Neural cell (in vitro differentiated cells): ENCODE measurements at regions not wholly inside any gene's neighbourhood (a gene's known extent, or its start where the extent isn't known, plus 50 kb on each side); places are given as distances from the start of the nearest gene placed in this dataset.

Source experiments
- CTCF ChIP-seq: fragments of 450-650 bp; IDR thresholded peaks from 2 replicates; pipeline ENCODE4 v1.5.1; 2014; ENCODE audit warnings: antibody characterized with exemption, mild to moderate bottlenecking, moderate library complexity; ENCODE audit not compliant: poor library complexity, severe bottlenecking
- EP300 ChIP-seq: fragments of 450-650 bp; conservative IDR thresholded peaks from 2 replicates; pipeline ENCODE4 v1.6.1; 2014; ENCODE audit warnings: antibody characterized with exemption, mild to moderate bottlenecking, moderate library complexity; ENCODE audit not compliant: poor library complexity, severe bottlenecking
- EZH2 ChIP-seq: fragments of 200-600, 300-800 bp; shearing (Covaris generic), sonication (generic); IDR thresholded peaks from 2 replicates; pipeline ENCODE4 v1.6.1; 2014; ENCODE audit warnings: antibody characterized with exemption, low read length, borderline replicate concordance, mild to moderate bottlenecking; ENCODE audit not compliant: insufficient read depth, poor library complexity, severe bottlenecking
- MXI1 ChIP-seq: fragments of 450-650 bp; conservative IDR thresholded peaks from 2 replicates; pipeline ENCODE4 v1.6.1; 2014; ENCODE audit warnings: antibody characterized with exemption, mild to moderate bottlenecking; ENCODE audit not compliant: poor library complexity, severe bottlenecking
- POLR2AphosphoS5 ChIP-seq: IDR thresholded peaks from 2 replicates; pipeline ENCODE4 v1.6.1; 2012
- RAD21 ChIP-seq: fragments of 450-650 bp; conservative IDR thresholded peaks from 2 replicates; pipeline ENCODE4 v1.6.1; 2014; ENCODE audit warnings: antibody characterized with exemption, mild to moderate bottlenecking, moderate library complexity
- REST ChIP-seq: IDR thresholded peaks from 2 replicates; pipeline ENCODE4 v1.6.1; 2012; ENCODE audit warnings: borderline replicate concordance
- SMC3 ChIP-seq: fragments of 450-650 bp; conservative IDR thresholded peaks from 2 replicates; pipeline ENCODE4 v1.6.1; 2014; ENCODE audit warnings: antibody characterized with exemption, mild to moderate bottlenecking, moderate library complexity; ENCODE audit not compliant: poor library complexity
- TAF1 ChIP-seq: IDR thresholded peaks from 2 replicates; pipeline ENCODE4 v1.6.1; 2012; ENCODE audit warnings: low read depth

- TF ChIP-seq CTCF (no peak), POLR2AphosphoS5 (no peak), MXI1 (no peak), TAF1 (no peak), EZH2 (no peak), EP300 (no peak), REST (no peak), RAD21 (no peak), SMC3 (no peak)
Observed at GRCh38 chr9:91147079-91147708, 214.5 kb downstream of the AUH start.
